Ureter (tissue), 1 donor: ENCODE measurements at regions not wholly inside any gene's neighbourhood (a gene's known extent, or its start where the extent isn't known, plus 50 kb on each side); places are given as distances from the start of the nearest gene placed in this dataset.
"Not testable (repeated sequence)": the region's sequence is repeated elsewhere in the genome, so short reads cannot be mapped to it uniquely, and the experiment has no call there.

ENCODE experiments used
- DNase-seq: peaks from one replicate; pipeline ENCODE4 v3.0.0-alpha.2; 2020; ENCODE audit warnings: low spot score
- donor health status: DM: yes; HTN: yes; CAD: no.

GRCh38 chr2:163085366-163086024, 246.9 kb upstream of the KCNH7 start:
- DNase-seq, result not testable (repeated sequence)

DNA sequence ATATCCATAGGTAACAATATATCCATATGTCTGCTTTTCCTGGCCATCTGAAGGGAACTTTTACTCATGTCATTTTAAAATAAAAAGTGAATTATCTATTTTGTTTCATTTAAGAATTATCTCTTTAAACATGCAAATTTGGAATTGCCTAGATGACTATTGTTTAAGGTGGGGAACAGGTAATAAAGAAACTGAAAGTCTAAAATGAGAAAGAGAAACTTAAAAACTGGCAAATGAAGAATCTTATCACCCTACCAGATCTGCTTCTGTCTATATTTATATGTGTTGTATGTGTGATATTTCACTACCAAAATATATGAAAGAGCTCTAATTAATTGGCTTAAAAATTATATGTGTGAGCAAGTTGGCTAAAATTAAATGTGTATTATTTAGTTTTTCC, 243.2 kb upstream of the KCNH7 start:
- DNase-seq, result no peak

DNA sequence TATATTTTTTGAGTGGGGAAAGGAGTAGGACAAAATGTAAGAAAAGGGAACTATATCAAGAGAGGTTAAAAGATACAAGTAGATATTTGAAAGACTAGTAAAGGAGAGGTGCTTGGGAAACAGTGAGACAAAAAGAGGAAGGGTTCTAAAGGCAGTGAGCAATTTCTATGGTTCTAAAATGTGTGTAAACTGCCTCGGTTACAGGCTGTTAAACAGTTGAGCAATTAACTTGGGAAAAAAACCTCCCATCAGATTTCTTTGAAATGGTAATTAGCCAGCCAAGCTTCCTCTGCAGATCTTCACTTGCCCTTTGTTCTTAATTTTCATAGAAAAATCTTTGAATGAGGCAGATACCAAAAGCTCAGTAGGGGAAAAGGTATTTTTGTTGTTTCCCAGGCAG, 238.7 kb upstream of the KCNH7 start:
- no peak for DNase-seq

GRCh38 chr2:163066085-163066484, 227.5 kb upstream of the KCNH7 start:
- DNase-seq, result no peak

DNA sequence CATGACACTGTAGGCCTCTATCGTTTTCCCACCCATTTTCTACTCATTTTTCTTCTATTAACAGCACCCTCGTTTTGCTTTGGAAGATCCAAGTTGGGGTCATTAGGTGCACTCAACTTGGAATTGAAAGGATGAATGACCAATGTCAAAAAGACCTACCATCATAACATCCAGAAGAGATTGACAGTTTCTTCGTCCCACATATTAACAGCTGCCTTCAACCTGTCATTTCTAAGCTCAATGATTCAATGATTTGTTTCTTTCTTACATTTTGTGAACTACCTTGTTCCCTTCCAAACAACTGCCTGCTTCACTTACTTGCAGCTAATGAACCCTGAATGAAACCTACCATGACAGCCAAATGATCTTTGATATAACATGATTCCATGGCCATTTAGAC, 224.0 kb upstream of the KCNH7 start:
- no peak for DNase-seq

GRCh38 chr2:163046615-163047014, 208.0 kb upstream of the KCNH7 start:
- no peak for DNase-seq

- DNase-seq, result no peak
Observed at GRCh38 chr2:163045830-163046229, 207.3 kb upstream of the KCNH7 start.

- DNase-seq, result no peak
Observed at GRCh38 chr2:163044114-163044513, 205.5 kb upstream of the KCNH7 start.

- no peak for DNase-seq
Observed at GRCh38 chr2:163043201-163043600, 204.6 kb upstream of the KCNH7 start.

- no peak for DNase-seq
Observed at GRCh38 chr2:163039266-163039665, 200.7 kb upstream of the KCNH7 start.

- no peak for DNase-seq
Observed at GRCh38 chr2:163028807-163029206, 190.2 kb upstream of the KCNH7 start.

GRCh38 chr2:163026136-163026775, 187.7 kb upstream of the KCNH7 start:
- not testable (repeated sequence) for DNase-seq

- DNase-seq, result not testable (repeated sequence)
Observed at GRCh38 chr2:163016882-163017281, 178.3 kb upstream of the KCNH7 start.

- no peak for DNase-seq
Observed at GRCh38 chr2:163011000-163011399, 172.4 kb upstream of the KCNH7 start.

GRCh38 chr2:163008642-163009041, 170.1 kb upstream of the KCNH7 start:
- DNase-seq, result no peak

GRCh38 chr2:162994718-162995117, 156.2 kb upstream of the KCNH7 start:
- no peak for DNase-seq

GRCh38 chr2:162992828-162993227, 154.3 kb upstream of the KCNH7 start:
- DNase-seq, result no peak

- DNase-seq, result no peak
Observed at GRCh38 chr2:162989507-162989906, 150.9 kb upstream of the KCNH7 start.

- DNase-seq, result no peak
Observed at GRCh38 chr2:162974771-162975170, 136.2 kb upstream of the KCNH7 start.

DNA sequence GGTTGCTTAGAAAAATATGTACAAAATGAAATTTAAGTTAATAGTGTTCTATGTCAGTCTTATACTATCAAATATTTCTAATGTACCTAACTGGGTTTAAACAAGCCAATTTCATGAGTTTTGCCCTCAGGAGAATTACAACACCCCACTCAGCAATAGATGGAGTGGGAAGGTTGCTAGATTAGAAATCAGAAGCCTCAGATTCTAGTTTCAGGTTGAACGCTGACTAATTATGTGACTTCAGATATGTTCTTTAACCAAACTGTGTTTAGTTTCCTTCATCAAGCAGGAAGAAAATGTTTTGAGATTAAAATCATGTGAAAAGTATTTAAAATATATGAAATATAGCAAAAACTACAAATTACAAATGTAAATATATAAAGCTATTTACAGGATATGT, 133.8 kb upstream of the KCNH7 start:
- DNase-seq, result no peak

DNA sequence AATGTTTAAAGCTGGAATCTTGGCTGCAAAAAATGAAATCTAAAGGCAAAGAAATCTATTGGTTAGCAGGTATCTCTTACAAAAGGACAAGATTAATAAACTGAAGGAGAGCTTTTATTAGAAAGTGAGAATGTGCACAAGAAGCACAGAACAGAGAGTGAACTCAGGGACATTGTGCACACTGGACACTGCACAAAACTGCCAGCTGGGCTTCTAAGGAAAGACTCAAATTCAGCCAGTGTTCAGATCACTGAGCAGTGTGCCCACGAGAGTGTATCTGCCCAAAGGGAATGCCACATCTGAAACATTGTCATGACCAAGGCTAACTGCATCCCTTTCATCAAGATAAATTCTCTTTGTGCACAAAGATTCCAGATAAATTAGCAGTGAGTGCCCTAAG, 129.7 kb upstream of the KCNH7 start:
- DNase-seq, result no peak

DNA sequence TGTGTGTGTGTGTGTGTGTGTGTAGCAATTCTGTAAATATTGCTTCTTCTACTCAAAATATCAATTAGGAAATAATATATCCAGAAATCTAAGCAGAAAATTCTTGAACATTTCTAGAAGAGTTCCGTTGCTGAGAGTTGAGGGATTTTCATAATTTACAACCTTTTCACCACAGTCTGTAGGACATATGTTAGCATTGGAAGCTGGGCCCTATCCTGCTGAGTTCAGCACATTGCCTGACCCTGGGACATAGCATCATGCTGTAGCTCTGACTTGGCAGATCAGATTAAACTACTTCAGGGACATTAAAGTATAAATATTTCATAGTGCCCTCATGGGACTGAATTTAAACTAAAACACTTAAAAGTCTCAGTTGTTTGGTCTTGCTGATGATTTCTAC, 129.2 kb upstream of the KCNH7 start:
- DNase-seq, result no peak

GRCh38 chr2:162967147-162967546, 128.6 kb upstream of the KCNH7 start:
- no peak for DNase-seq

DNA sequence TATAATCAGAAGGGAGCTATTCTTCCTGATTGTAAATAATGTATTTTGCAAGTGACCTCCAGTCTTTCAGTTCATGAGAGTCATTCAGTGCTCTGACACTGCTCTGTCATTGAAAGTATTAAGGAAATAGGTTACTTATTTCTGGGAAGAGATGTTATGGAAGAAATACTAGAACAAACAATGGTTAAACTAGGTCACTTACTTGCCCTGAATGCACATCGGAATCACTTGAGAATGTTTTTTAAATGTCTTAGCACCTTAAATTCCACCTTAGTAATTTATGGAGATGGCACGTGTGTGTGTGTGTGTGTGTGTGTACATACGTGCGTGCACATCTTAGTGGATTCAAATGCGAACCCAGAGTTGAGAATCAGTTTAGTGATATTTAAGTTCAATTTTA, 126.6 kb upstream of the KCNH7 start:
- no peak for DNase-seq
